GM19372 (cell line): ENCODE measurements at regions not wholly inside any gene's neighbourhood (a gene's known extent, or its start where the extent isn't known, plus 50 kb on each side); places are given as distances from the start of the nearest gene placed in this dataset.

Source experiments
- ATAC-seq: cut with Tn5 transposase; IDR thresholded peaks from one replicate; pipeline ENCODE4 v1.9.1; 2021; ENCODE audit warnings: mild to moderate bottlenecking, low read depth, moderate library complexity; ENCODE audit not compliant: unreplicated experiment

- no peak for ATAC-seq
Observed at GRCh38 chr11:25317216-25317615, 820.4 kb downstream of the LUZP2 start.

- no peak for ATAC-seq
Observed at GRCh38 chr11:25319127-25319526, 822.3 kb downstream of the LUZP2 start.

- no peak for ATAC-seq
Observed at GRCh38 chr11:25327656-25328055, 830.8 kb downstream of the LUZP2 start.

- ATAC-seq: no peak
Observed at GRCh38 chr11:25339281-25339680, 842.4 kb downstream of the LUZP2 start.

GRCh38 chr11:25349537-25349936, 852.7 kb downstream of the LUZP2 start:
- no peak for ATAC-seq

GRCh38 chr11:25350899-25351803, 854.3 kb downstream of the LUZP2 start:
- ATAC-seq: no peak

- no peak for ATAC-seq
Observed at GRCh38 chr11:25357133-25357532, 860.3 kb downstream of the LUZP2 start.

GRCh38 chr11:25377466-25377865, 880.6 kb downstream of the LUZP2 start:
- ATAC-seq: no peak

GRCh38 chr11:25396847-25397246, 900.0 kb downstream of the LUZP2 start:
- no peak for ATAC-seq

GRCh38 chr11:25408146-25408545, 911.3 kb downstream of the LUZP2 start:
- ATAC-seq: no peak

- no peak for ATAC-seq
Observed at GRCh38 chr11:25415793-25416192, 916.1 kb upstream of the ANO3 start.

GRCh38 chr11:25423436-25424199, 908.3 kb upstream of the ANO3 start:
- ATAC-seq: no peak

- ATAC-seq: no peak
Observed at GRCh38 chr11:25432376-25432775, 899.6 kb upstream of the ANO3 start.

GRCh38 chr11:25435197-25435596, 896.7 kb upstream of the ANO3 start:
- ATAC-seq: no peak

GRCh38 chr11:25436326-25436725, 895.6 kb upstream of the ANO3 start:
- no peak for ATAC-seq

GRCh38 chr11:25441421-25441820, 890.5 kb upstream of the ANO3 start:
- ATAC-seq: no peak

- ATAC-seq: no peak
Observed at GRCh38 chr11:25449091-25449490, 882.8 kb upstream of the ANO3 start.

- ATAC-seq: no peak
Observed at GRCh38 chr11:25453471-25453870, 878.5 kb upstream of the ANO3 start.

- ATAC-seq: no peak
Observed at GRCh38 chr11:25456211-25456610, 875.7 kb upstream of the ANO3 start.

- ATAC-seq: no peak
Observed at GRCh38 chr11:25483915-25484635, 847.9 kb upstream of the ANO3 start.

GRCh38 chr11:25485315-25485714, 846.6 kb upstream of the ANO3 start:
- no peak for ATAC-seq
